ENCODE measurements at regions not wholly inside any gene's neighbourhood (a gene's known extent, or its start where the extent isn't known, plus 50 kb on each side); places are given as distances from the start of the nearest gene placed in this dataset.

DNA sequence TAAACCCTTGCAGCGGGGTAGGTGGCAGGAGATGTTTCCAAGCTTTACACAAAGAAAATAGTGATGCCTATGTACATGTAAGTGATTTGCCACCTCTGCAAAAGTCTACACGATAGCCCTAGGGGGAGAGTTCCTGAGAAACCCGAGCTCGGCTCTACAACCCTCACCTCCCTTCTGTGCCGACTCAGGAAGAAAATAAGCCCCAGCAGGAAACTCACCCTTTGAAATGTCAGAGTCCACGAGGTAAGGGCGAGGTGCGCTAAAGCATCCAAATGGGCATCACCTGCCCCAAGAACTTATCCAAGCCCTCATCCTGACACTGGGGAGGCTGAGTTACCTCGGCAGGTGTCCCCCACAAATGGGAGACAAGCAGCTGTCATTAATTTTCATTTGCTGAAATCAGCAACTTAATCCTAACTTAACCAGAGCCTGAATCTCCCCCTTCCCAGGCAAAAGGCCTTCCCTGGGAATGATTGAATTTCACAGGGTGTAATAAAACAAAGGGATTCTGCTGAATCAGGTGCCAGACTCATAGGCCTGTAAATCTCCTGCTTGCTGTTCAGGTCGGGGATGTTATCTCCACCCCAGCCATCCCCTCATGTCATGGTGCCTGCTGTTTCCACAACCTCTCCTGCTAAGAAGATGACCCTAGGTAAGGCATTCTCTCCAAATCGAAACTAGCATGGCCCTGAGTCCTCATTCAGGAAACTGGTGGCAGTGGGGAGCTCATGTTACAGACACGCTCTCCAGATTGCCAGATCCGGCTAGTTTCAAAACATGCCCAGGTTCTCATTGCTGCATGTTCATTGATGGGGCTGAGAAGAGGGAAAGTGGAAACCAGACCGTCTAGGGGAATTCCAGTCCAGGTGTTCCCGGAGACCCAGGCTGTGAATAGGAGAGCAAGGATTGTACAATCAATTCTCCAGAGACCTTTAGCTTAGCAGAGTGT lies 105.3 kb upstream of the KIRREL3 start:
- TF ChIP-seq, protein P1, sequence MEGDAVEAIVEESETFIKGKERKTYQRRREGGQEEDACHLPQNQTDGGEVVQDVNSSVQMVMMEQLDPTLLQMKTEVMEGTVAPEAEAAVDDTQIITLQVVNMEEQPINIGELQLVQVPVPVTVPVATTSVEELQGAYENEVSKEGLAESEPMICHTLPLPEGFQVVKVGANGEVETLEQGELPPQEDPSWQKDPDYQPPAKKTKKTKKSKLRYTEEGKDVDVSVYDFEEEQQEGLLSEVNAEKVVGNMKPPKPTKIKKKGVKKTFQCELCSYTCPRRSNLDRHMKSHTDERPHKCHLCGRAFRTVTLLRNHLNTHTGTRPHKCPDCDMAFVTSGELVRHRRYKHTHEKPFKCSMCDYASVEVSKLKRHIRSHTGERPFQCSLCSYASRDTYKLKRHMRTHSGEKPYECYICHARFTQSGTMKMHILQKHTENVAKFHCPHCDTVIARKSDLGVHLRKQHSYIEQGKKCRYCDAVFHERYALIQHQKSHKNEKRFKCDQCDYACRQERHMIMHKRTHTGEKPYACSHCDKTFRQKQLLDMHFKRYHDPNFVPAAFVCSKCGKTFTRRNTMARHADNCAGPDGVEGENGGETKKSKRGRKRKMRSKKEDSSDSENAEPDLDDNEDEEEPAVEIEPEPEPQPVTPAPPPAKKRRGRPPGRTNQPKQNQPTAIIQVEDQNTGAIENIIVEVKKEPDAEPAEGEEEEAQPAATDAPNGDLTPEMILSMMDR (conservative IDR thresholded peaks at IDR 0.05; ENCODE audit: low read length) = no peak
- TF ChIP-seq EZH2phosphoT487 (IDR thresholded peaks at IDR 0.05; ENCODE audit: borderline replicate concordance, low read depth, low read length) = no peak
